A673 (cell line): ENCODE measurements at regions not wholly inside any gene's neighbourhood (a gene's known extent, or its start where the extent isn't known, plus 50 kb on each side); places are given as distances from the start of the nearest gene placed in this dataset.

Experiments
- BruUV-seq: library from RNA; stranded (reverse); fragments of 400-500 nt; replicated peaks from 2 replicates; lab custom pipeline; 2021; lab: Mats Ljungman, UMichigan
- CTCF ChIA-PET: fragments of 300-600 bp; sonication (Branson Sonifier 250); formaldehyde crosslinking; loops from one replicate; lab custom pipeline; 2022; ENCODE audit warnings: antibody characterized with exemption; lab: Charles Lee
- POLR2A ChIA-PET: fragments of 300-600 bp; sonication (Branson Sonifier 250); formaldehyde crosslinking; loops from one replicate; lab custom pipeline; 2022; ENCODE audit warnings: antibody characterized with exemption; ENCODE audit not compliant: low non-redundant PET; lab: Charles Lee
- DNase-seq: peaks from one replicate; pipeline ENCODE4 v3.0.0-alpha.2; 2015; ENCODE audit warnings: low spot score
- H3K27ac ChIP-seq: fragments of 200-600 bp; sonication (generic); 2 replicates; pipeline ENCODE4 v1.5.1; 2016; ENCODE audit warnings: mixed run types, low read depth, mild to moderate bottlenecking, mixed read lengths, antibody characterized with exemption, low read length; ENCODE audit not compliant: poor library complexity, severe bottlenecking
- H3K27me3 ChIP-seq: fragments of 200-600 bp; sonication (generic); replicated peaks from 2 replicates; pipeline ENCODE4 v1.6.1; 2017; ENCODE audit warnings: mixed run types, low read depth, mild to moderate bottlenecking, mixed read lengths, antibody characterized with exemption, low read length; ENCODE audit not compliant: insufficient read depth, poor library complexity
- H3K36me3 ChIP-seq: fragments of 200-600 bp; sonication (generic); 2 replicates; pipeline ENCODE4 v1.6.1; 2016; ENCODE audit warnings: mixed run types, mild to moderate bottlenecking, mixed read lengths, antibody characterized with exemption, low read length; ENCODE audit not compliant: insufficient read depth, poor library complexity, severe bottlenecking
- H3K4me1 ChIP-seq: fragments of 200-600 bp; sonication (generic); 2 replicates; pipeline ENCODE4 v1.6.1; 2017; ENCODE audit warnings: mixed run types, mild to moderate bottlenecking, mixed read lengths, antibody characterized with exemption, low read length; ENCODE audit not compliant: insufficient read depth, poor library complexity, severe bottlenecking
- H3K4me3 ChIP-seq: fragments of 200-600 bp; sonication (generic); 2 replicates; pipeline ENCODE4 v1.5.1; 2016; ENCODE audit warnings: low read depth, mixed run types, mild to moderate bottlenecking, mixed read lengths, low read length; ENCODE audit not compliant: poor library complexity, severe bottlenecking
- H3K9me3 ChIP-seq: fragments of 200-600 bp; sonication (generic); 2 replicates; pipeline ENCODE4 v1.6.1; 2016; ENCODE audit warnings: mixed run types, low read depth, mild to moderate bottlenecking, mixed read lengths, antibody characterized with exemption, low read length; ENCODE audit not compliant: poor library complexity, severe bottlenecking
- CTCF ChIP-seq: fragments of 300-800, 200-600 bp; sonication (generic); conservative IDR thresholded peaks from 2 replicates; pipeline ENCODE4 v1.5.1; 2017; ENCODE audit warnings: low read depth, mild to moderate bottlenecking, antibody characterized with exemption, low read length, moderate library complexity, mixed read lengths
- EZH2 ChIP-seq: fragments of 200-600 bp; sonication (generic); IDR thresholded peaks from 2 replicates; pipeline ENCODE4 v1.6.1; 2017; ENCODE audit warnings: borderline replicate concordance, low read depth, mild to moderate bottlenecking, mixed read lengths, antibody characterized with exemption, low read length; ENCODE audit not compliant: poor library complexity, severe bottlenecking
- intact Hi-C: fragments of 100-400 bp; cut with micrococcal nuclease; formaldehyde crosslinking; loops from one replicate; pipeline ENCODE4 v1.10.0; 2022; ENCODE audit not compliant: unreplicated experiment

- Histone ChIP-seq H3K27me3 (no peaks in the 10 kb centered on the region), H3K27ac (no peak overlapping the region), H3K36me3 (no peaks in the 10 kb centered on the region), H3K9me3 (no peaks in the 10 kb centered on the region), H3K4me3 (no peak overlapping the region), H3K4me1 (no peaks in the 10 kb centered on the region)
- intact Hi-C loops: no loop called here
- no peak for DNase-seq
- ChIA-PET CTCF (no interaction called here), POLR2A (no interaction called here)
- BruUV-seq: no TSS peak
- TF ChIP-seq CTCF: no peak
- TF ChIP-seq EZH2: no peak
These were observed 134.3 kb upstream of the CRHR1 start for GRCh38 chr17:45649796-45650195.

- no peaks in the 10 kb centered on the region for H3K36me3 ChIP-seq
- TF ChIP-seq EZH2 (no peak), CTCF (no peak)
- no TSS peak for BruUV-seq
- POLR2A ChIA-PET: no interaction called here
- intact Hi-C loops: no loop called here
- no peaks in the 10 kb centered on the region for H3K4me1 ChIP-seq
- no peaks in the 10 kb centered on the region for H3K9me3 ChIP-seq
- CTCF ChIA-PET: no interaction called here
- no peak for DNase-seq
- no peak overlapping the region for H3K4me3 ChIP-seq
- no peaks in the 10 kb centered on the region for H3K27me3 ChIP-seq
- H3K27ac ChIP-seq: no peak overlapping the region
These were observed 133.6 kb upstream of the CRHR1 start for GRCh38 chr17:45650561-45650960.

- no TSS peak for BruUV-seq
- ChIA-PET POLR2A (no interaction called here), CTCF (no interaction called here)
- intact Hi-C loops: no loop called here
- no peak overlapping the region for H3K27ac ChIP-seq
- no peak for TF ChIP-seq CTCF
- no peak for TF ChIP-seq EZH2
- H3K9me3 ChIP-seq: no peaks in the 10 kb centered on the region
- no peaks in the 10 kb centered on the region for H3K4me1 ChIP-seq
- no peaks in the 10 kb centered on the region for H3K36me3 ChIP-seq
- H3K27me3 ChIP-seq: no peaks in the 10 kb centered on the region
- DNase-seq: no peak
- no peak overlapping the region for H3K4me3 ChIP-seq
These were observed 132.9 kb upstream of the CRHR1 start for GRCh38 chr17:45651145-45651709.
